Lower leg skin (tissue), 3 donors: ENCODE measurements at regions not wholly inside any gene's neighbourhood (a gene's known extent, or its start where the extent isn't known, plus 50 kb on each side); places are given as distances from the start of the nearest gene placed in this dataset.

Source experiments
- POLR2A ChIP-seq, 2 donors: fragments of 450-650 bp; IDR thresholded peaks; one replicate each; pipeline ENCODE4 v1.6.1; 2016 to 2017; ENCODE audit warnings: antibody characterized with exemption in 2 of 2, mild to moderate bottlenecking in 1 of 2, moderate library complexity in 1 of 2
- TF ChIP-seq, protein P1 (sequence below), 3 donors: fragments of 450-650 bp; IDR thresholded peaks; one replicate each; pipeline ENCODE4 v1.5.1; 2016; ENCODE audit warnings: antibody characterized with exemption in 3 of 3, mild to moderate bottlenecking in 3 of 3, moderate library complexity in 2 of 3

DNA sequence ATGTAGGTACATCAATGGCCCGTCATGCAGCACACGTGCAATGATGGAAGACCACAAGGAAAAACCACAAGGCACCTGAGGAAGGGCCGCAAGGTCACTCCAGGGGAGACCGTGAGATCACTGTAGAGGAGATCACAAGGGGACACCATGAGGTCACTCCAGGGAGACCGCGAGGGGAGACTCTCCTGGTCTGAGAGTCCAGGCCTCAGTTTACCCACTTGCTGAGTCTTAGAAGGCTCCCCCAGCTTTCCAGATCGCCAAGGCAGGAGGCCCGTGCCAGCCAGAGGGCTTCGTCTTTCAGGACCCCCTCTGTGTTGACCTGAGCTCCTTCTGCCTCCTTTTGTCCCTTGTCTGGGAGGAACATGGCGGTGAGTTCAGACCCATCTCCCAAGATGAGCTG lies 232.2 kb downstream of the ERMARD start:
- TF ChIP-seq POLR2A (IDR thresholded peaks at IDR 0.05): no peak
- TF ChIP-seq, protein P1, sequence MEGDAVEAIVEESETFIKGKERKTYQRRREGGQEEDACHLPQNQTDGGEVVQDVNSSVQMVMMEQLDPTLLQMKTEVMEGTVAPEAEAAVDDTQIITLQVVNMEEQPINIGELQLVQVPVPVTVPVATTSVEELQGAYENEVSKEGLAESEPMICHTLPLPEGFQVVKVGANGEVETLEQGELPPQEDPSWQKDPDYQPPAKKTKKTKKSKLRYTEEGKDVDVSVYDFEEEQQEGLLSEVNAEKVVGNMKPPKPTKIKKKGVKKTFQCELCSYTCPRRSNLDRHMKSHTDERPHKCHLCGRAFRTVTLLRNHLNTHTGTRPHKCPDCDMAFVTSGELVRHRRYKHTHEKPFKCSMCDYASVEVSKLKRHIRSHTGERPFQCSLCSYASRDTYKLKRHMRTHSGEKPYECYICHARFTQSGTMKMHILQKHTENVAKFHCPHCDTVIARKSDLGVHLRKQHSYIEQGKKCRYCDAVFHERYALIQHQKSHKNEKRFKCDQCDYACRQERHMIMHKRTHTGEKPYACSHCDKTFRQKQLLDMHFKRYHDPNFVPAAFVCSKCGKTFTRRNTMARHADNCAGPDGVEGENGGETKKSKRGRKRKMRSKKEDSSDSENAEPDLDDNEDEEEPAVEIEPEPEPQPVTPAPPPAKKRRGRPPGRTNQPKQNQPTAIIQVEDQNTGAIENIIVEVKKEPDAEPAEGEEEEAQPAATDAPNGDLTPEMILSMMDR (IDR thresholded peaks at IDR 0.05): no peak
